GM12892 (cell line): ENCODE measurements at regions not wholly inside any gene's neighbourhood (a gene's known extent, or its start where the extent isn't known, plus 50 kb on each side); places are given as distances from the start of the nearest gene placed in this dataset.

Experiments
- POLR2A ChIP-seq: IDR thresholded peaks from 2 replicates; pipeline ENCODE4 v1.6.1; 2011; ENCODE audit warnings: low read depth, low read length, control low read depth
- POLR2AphosphoS5 ChIP-seq: IDR thresholded peaks from 2 replicates; pipeline ENCODE4 v1.6.1; 2011; ENCODE audit warnings: low read depth, low read length, control low read depth

DNA sequence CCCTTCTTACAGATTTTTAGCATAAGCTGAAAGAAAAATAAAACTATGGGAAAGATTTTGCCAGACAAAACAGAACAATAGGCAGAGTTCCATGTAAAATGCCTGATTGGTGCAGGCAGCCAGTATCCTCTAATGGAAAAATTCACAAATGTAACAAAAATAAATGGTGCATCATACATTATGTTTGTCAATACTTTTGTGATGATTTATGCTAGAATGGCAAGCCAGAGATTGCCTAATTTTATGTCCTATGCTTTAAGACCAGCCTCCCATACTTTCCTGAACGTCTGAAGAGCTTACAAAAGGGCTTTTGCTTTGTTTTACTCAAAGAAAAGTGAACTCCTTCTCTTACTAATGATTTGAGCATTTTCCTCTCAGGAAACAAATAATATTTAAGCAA, 81.5 kb upstream of the KCNJ15 start:
- TF ChIP-seq POLR2A (no peak), POLR2AphosphoS5 (no peak)
